NCI-H2171 treated with DMSO at 0.1 percent for 48 hours (cell line): ENCODE measurements at regions not wholly inside any gene's neighbourhood (a gene's known extent, or its start where the extent isn't known, plus 50 kb on each side); places are given as distances from the start of the nearest gene placed in this dataset.

ENCODE experiments used
- DNase-seq: peaks from one replicate; lab custom pipeline; 2025; lab: John Stamatoyannopoulos, UW

- DNase-seq: no peak
Observed at GRCh38 chr1:181430015-181430885, 53.1 kb upstream of the CACNA1E start.
